NT2/D1 (cell line): ENCODE measurements at regions not wholly inside any gene's neighbourhood (a gene's known extent, or its start where the extent isn't known, plus 50 kb on each side); places are given as distances from the start of the nearest gene placed in this dataset.

Source experiments
- SUZ12 ChIP-seq: IDR thresholded peaks from 2 replicates; pipeline ENCODE4 v1.6.1; 2011; ENCODE audit not compliant: insufficient read length, insufficient read depth; ENCODE audit errors: extremely low read depth
- YY1 ChIP-seq: IDR thresholded peaks from 2 replicates; pipeline ENCODE4 v1.6.1; 2011; ENCODE audit not compliant: insufficient read length, insufficient read depth

DNA sequence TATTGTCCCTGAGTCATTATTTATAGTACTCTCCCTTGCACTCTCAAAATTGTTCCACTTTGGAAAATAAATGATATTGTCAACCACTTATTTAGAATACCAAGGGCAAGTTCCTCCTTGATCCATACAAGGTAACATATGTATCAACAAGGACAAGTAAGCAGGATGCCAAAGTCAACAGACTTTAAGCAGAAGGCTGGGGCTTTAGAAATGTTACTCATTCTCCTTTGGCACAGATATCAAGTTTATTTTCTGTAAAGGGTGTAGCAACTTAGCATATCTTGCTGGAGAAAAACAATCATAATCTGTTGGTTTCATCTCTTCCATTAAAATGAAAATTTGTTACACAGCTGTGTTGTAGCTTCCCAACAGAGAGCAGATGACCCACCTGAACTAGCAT lies 248.7 kb upstream of the SLC30A5 start:
- TF ChIP-seq SUZ12 (no peak), YY1 (no peak)
